CD14-positive monocyte (primary cell): ENCODE measurements at regions not wholly inside any gene's neighbourhood (a gene's known extent, or its start where the extent isn't known, plus 50 kb on each side); places are given as distances from the start of the nearest gene placed in this dataset.

Experiments used
- DNase-seq, 3 donors: peaks; one replicate each; pipeline ENCODE4 v3.0.0-alpha.2; 2011 to 2022
- H2AFZ ChIP-seq: 2 replicates; pipeline ENCODE4 v1.6.0; 2012; ENCODE audit warnings: mild to moderate bottlenecking, low read depth, low read length, inconsistent platforms; ENCODE audit not compliant: insufficient read depth, poor library complexity, severe bottlenecking
- H3K27ac ChIP-seq, 2 donors: 1 replicate in 1 of 2; 2 replicates in 1 of 2; pipeline ENCODE4 v1.5.1; 2012 to 2013; ENCODE audit warnings: low read length in 2 of 2, control low read depth in 1 of 2, inconsistent platforms in 1 of 2, low read depth in 1 of 2, mild to moderate bottlenecking in 1 of 2
- H3K27me3 ChIP-seq, 2 donors: one replicate each; pipeline versions ENCODE4 v1.6.0 to v1.6.1; 2011 to 2013; ENCODE audit warnings: low read length in 2 of 2; ENCODE audit not compliant: control insufficient read depth in 2 of 2, insufficient read depth in 2 of 2
- H3K36me3 ChIP-seq, 2 donors: replicated peaks in 1 of 2; 1 replicate in 1 of 2; 2 replicates in 1 of 2; pipeline versions ENCODE4 v1.5.1 to v1.6.1; 2012 to 2013; ENCODE audit warnings: low read length in 2 of 2, control low read depth in 1 of 2, inconsistent platforms in 1 of 2, mild to moderate bottlenecking in 1 of 2; ENCODE audit not compliant: insufficient read depth in 2 of 2, control insufficient read depth in 1 of 2
- H3K4me1 ChIP-seq, 2 donors: 1 replicate in 1 of 2; 2 replicates in 1 of 2; pipeline versions ENCODE4 v1.5.1 to v1.6.1; 2012 to 2013; ENCODE audit warnings: low read length in 2 of 2, control low read depth in 1 of 2, inconsistent platforms in 1 of 2, mild to moderate bottlenecking in 1 of 2, moderate library complexity in 1 of 2; ENCODE audit not compliant: insufficient read depth in 2 of 2, control insufficient read depth in 1 of 2
- H3K4me2 ChIP-seq: replicated peaks from 2 replicates; pipeline ENCODE3; 2012; ENCODE audit warnings: low read length, moderate library complexity, mild to moderate bottlenecking; ENCODE audit not compliant: poor library complexity, severe bottlenecking; ENCODE audit errors: extremely low read depth
- H3K4me3 ChIP-seq, 3 experiments: fragments of 200-600 bp in 1 of 3; sonication (generic) in 1 of 3; replicated peaks in 1 of 3; 1 replicate in 2 of 3; 2 replicates in 1 of 3; pipeline ENCODE4 v1.5.1; 2011 to 2013; ENCODE audit warnings: low read length in 3 of 3, mild to moderate bottlenecking in 3 of 3, control low read depth in 2 of 3, low read depth in 2 of 3, inconsistent platforms in 1 of 3, moderate library complexity in 1 of 3
- H3K79me2 ChIP-seq: 2 replicates; pipeline ENCODE4 v1.6.0; 2012; ENCODE audit warnings: mild to moderate bottlenecking, control low read depth, inconsistent platforms, low read length, moderate library complexity; ENCODE audit not compliant: insufficient read depth
- H3K9ac ChIP-seq: 2 replicates; pipeline ENCODE4 v1.6.0; 2017; ENCODE audit warnings: low read length, mild to moderate bottlenecking; ENCODE audit not compliant: insufficient read depth, poor library complexity, severe bottlenecking
- H3K9me3 ChIP-seq, 2 donors: replicated peaks in 1 of 2; 1 replicate in 1 of 2; 2 replicates in 1 of 2; pipeline versions ENCODE4 v1.5.1 to v1.6.1; 2012 to 2013; ENCODE audit warnings: low read length in 2 of 2, control low read depth in 1 of 2; ENCODE audit not compliant: control insufficient read depth in 1 of 2, insufficient read depth in 1 of 2
- H4K20me1 ChIP-seq: 2 replicates; pipeline ENCODE4 v1.6.0; 2012; ENCODE audit warnings: mild to moderate bottlenecking, low read length, control low read depth, moderate library complexity; ENCODE audit not compliant: insufficient read depth
- H3K27ac Mint-ChIP-seq, 7 donors: one replicate each; pipeline ENCODE4 v1.8.0; 2020; ENCODE audit warnings: mild to moderate bottlenecking in 7 of 7, mixed read lengths in 7 of 7, moderate library complexity in 6 of 7, inconsistent platforms in 2 of 7
- H3K27me3 Mint-ChIP-seq, 3 donors: one replicate each; pipeline ENCODE4 v1.8.0; 2021 to 2022; ENCODE audit warnings: low read depth in 3 of 3, mild to moderate bottlenecking in 3 of 3, mixed read lengths in 3 of 3, moderate library complexity in 3 of 3, inconsistent platforms in 1 of 3
- H3K36me3 Mint-ChIP-seq, 2 donors: one replicate each; pipeline ENCODE4 v1.8.0; 2020; ENCODE audit warnings: mixed read lengths in 2 of 2, inconsistent platforms in 1 of 2, mild to moderate bottlenecking in 1 of 2
- H3K4me1 Mint-ChIP-seq: one replicate; pipeline ENCODE4 v1.8.0; 2020; ENCODE audit warnings: mild to moderate bottlenecking, mixed read lengths
- H3K4me3 Mint-ChIP-seq, 2 donors: one replicate each; pipeline ENCODE4 v1.8.0; 2020; ENCODE audit warnings: mild to moderate bottlenecking in 2 of 2, mixed read lengths in 2 of 2, moderate library complexity in 1 of 2
- H3K9me3 Mint-ChIP-seq, 7 donors: one replicate each; pipeline ENCODE4 v1.8.0; 2020 to 2022; ENCODE audit warnings: mixed read lengths in 7 of 7, mild to moderate bottlenecking in 6 of 7, moderate library complexity in 6 of 7, inconsistent platforms in 2 of 7
- CTCF ChIP-seq: fragments of 200-600 bp; IDR thresholded peaks from one replicate; pipeline ENCODE4 v1.8.0; 2022; ENCODE audit warnings: antibody characterized with exemption, mild to moderate bottlenecking
- WGBS: methylation state at CpG from one replicate; pipeline ENCODE4 v1.1.5; 2013; ENCODE audit warnings: missing lambda C conversion rate; ENCODE audit not compliant: insufficient coverage; 5-methylcytosine and 5-hydroxymethylcytosine counted together
- intact Hi-C, 2 donors: fragments of 100-400 bp; cut with micrococcal nuclease; formaldehyde crosslinking; loops; one replicate each; pipeline versions ENCODE4 v1.15.0 to v1.15.1; 2023

GRCh38 chr5:133831491-133832224, 136.8 kb downstream of the C5orf15 start:
- H3K27me3 Mint-ChIP-seq = peaks cover 0 to 3% (median 0%) of the 10 kb centered on the region in 3 donors
- H3K4me3 Mint-ChIP-seq = no peak overlapping the region
- intact Hi-C loops = no loop called here
- no peaks in the 10 kb centered on the region for H3K36me3 ChIP-seq
- no peak overlapping the region for H3K27ac ChIP-seq
- no peak for DNase-seq
- 80% methylated on average over 4 of the region's 12 CpGs for WGBS
- H3K4me1 ChIP-seq = no peaks in the 10 kb centered on the region
- H3K4me2 ChIP-seq = no peak overlapping the region
- H3K4me3 ChIP-seq = no peak overlapping the region
- no peak overlapping the region for H3K27ac Mint-ChIP-seq
- H3K79me2 ChIP-seq = no peaks in the 10 kb centered on the region
- no peaks in the 10 kb centered on the region for H3K4me1 Mint-ChIP-seq
- peaks cover 0 to 2% (median 0%) of the 10 kb centered on the region in 7 donors for H3K9me3 Mint-ChIP-seq
- H3K36me3 Mint-ChIP-seq = no peaks in the 10 kb centered on the region
- no peak for TF ChIP-seq CTCF
- H3K9me3 ChIP-seq = no peaks in the 10 kb centered on the region
- no peak overlapping the region for H3K9ac ChIP-seq
- H3K27me3 ChIP-seq = peaks cover 0 to 4% of the 10 kb centered on the region in 2 donors
- no peaks in the 10 kb centered on the region for H4K20me1 ChIP-seq
- no peak overlapping the region for H2AFZ ChIP-seq

- Mint-ChIP-seq H3K27me3 (peaks cover 0 to 2% (median 0%) of the 10 kb centered on the region in 3 donors), H3K4me3 (no peak overlapping the region), H3K9me3 (peaks cover 0 to 1% (median 0%) of the 10 kb centered on the region in 7 donors), H3K27ac (no peak overlapping the region), H3K36me3 (no peaks in the 10 kb centered on the region), H3K4me1 (no peaks in the 10 kb centered on the region)
- Histone ChIP-seq H3K4me3 (no peak overlapping the region), H2AFZ (no peak overlapping the region), H3K36me3 (no peaks in the 10 kb centered on the region), H3K9me3 (no peaks in the 10 kb centered on the region), H3K4me2 (no peak overlapping the region), H3K27ac (no peak overlapping the region), H3K9ac (no peak overlapping the region), H4K20me1 (no peaks in the 10 kb centered on the region), H3K79me2 (no peaks in the 10 kb centered on the region), H3K4me1 (no peaks in the 10 kb centered on the region), H3K27me3 (peaks cover 0 to 4% of the 10 kb centered on the region in 2 donors)
- intact Hi-C loops = no loop called here
- 86% methylated on average over 2 of the region's 3 CpGs for WGBS
- no peak for TF ChIP-seq CTCF
- DNase-seq = no peak
Observed at GRCh38 chr5:133830911-133831310, 137.5 kb downstream of the C5orf15 start.
